ENCODE measurements at regions not wholly inside any gene's neighbourhood (a gene's known extent, or its start where the extent isn't known, plus 50 kb on each side); places are given as distances from the start of the nearest gene placed in this dataset.
"Not testable (repeated sequence)": the region's sequence is repeated elsewhere in the genome, so short reads cannot be mapped to it uniquely, and the experiment has no call there.

DNA sequence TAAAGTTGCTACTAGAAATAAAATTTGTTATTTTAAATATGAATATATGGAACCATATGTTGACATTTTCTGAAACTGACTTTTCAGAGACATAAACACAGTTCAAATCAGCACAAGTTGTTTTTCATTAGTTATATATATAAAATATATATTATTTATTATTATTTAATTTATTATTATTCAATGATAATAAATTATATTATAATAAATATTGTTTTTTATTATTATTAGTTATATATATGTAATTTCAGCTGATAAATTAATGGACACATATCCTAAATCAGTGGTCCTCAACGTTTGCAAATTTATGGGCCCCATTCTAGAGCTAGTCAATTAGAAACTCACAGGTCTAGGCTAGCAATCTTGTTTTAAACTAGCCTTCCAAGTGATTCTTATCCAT lies 809.3 kb downstream of the C4orf33 start:
- DNase-seq = no peak

DNA sequence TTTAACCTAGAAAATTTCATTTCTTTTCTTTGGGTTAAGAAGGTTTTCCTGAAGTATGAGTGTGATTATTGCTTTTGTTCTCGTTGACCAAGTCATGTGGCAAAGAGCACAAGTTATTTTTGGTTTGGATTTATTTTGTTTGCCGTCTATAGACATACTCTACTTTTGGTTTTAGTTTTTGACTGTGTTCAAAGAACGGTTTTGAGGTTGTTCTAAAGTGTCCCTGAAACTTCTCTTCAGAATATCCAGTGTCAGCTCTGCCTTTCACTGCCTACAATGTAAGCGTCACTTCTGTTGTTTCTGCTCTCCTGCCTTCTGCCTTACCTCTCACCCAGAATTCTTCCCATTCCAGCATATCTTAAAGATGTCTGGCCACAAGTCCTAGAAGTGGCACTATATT lies 812.2 kb downstream of the C4orf33 start:
- DNase-seq = no peak

DNA sequence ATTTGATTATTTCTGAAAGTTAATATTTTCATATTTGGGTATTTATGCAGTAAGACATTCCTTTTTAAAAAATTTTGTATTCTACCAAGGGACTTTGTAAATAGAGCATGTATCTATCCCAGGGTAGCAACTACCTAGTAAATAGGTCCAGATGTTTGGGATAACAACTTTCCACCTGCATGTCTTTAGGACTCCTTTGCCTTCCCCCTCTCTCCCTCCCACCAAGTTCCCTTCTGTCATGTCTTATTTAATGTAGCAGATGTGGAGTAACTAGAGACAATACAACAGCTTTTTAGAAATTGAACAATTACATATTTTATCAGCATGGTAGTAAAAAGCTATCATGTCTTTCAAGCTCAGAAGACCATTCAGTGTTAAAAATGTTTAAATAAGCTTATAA lies 821.0 kb downstream of the C4orf33 start:
- DNase-seq = no peak

DNA sequence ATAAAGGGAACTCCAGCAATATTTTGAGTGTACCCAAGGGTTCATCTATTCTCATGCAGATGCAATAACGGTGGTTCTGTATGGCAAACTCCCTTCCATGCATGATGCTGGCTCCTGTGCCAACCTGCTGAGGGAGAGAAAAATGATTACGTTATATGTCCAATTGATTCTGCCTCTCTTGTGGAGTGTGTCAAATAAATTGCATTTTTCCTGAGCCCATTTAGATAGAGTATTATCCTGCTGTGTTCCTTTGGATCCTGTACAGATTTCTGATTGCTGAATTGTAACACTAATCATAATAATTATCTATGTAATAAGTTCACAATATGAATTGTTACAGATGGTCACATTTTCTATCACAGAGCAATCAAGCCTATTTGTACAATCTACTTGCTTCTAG lies 821.7 kb downstream of the C4orf33 start:
- DNase-seq = peak; percentile 65

DNA sequence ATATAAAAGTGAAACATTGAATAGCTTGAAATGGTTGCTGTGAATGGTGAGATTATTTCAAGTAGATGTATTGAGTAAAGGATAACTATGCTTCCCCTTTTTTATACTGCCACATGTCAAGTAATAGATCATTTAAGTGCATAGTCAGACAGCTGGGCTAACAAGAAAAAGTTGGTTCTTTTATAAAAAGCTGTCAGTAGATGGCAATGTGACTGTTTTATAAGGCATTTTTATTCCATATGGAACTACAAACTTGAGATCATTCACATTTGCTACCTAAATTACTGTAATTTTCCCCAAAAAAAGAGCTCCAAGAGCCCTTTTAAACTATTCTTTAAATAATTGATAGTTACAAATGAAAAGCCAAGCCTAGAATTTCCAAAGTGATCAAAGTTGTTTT lies 831.0 kb downstream of the C4orf33 start:
- DNase-seq = no peak

DNA sequence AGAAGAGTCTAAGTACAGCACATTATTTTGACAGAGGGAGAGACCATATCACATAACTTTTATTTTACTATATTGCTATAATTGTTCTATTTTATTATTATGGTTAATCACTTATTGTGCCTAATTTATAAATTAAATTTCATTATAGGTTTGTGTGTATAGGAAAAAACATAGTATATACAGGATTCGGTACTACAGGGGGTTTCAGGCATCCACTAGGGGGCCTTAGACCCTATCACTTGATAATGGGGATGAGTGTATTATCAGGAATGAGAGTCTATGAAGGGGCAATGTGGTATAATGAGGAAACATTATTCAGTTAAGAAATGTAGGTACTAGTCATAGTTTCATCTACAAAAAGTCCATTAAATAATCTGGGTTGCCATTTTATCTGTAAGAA lies 833.1 kb downstream of the C4orf33 start:
- DNase-seq = no peak

DNA sequence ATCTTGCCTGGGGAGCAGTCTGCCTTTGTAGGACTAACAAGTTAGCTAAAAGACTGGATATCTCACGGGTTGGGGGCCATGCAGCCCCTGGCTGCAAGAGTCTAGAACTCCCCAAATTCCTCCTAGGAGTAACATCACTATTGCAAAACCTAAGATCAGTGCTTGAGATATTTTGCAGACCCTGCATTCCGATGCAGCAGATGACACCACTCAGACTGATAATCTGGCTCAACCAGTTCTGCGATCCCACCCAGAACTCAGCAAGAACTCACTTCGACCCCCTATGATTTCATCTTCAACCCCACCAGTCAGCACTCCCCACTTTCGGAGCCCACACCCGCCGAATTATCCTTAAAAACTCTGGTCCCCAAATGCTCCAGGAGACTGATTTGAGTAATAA lies 834.0 kb downstream of the C4orf33 start:
- DNase-seq = no peak

DNA sequence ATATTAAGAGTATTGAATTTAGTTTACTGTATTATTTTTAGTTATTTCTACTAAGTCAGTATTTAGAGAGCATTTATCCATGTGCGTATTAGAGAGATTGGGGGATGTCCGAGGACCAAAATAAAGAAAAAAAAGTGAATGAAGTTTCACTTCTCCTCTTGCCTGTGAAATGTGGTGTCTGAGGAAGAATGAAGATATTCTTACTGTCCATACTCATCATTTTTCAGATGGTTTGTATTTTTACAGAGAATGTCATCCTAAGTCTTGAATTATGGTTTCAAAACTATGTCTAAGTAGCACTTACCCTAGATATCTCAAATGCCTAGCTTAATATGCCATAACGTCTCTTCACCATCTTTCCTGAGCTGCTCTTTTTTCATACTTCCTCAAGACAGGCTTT lies 854.3 kb downstream of the C4orf33 start:
- no peak for DNase-seq

DNA sequence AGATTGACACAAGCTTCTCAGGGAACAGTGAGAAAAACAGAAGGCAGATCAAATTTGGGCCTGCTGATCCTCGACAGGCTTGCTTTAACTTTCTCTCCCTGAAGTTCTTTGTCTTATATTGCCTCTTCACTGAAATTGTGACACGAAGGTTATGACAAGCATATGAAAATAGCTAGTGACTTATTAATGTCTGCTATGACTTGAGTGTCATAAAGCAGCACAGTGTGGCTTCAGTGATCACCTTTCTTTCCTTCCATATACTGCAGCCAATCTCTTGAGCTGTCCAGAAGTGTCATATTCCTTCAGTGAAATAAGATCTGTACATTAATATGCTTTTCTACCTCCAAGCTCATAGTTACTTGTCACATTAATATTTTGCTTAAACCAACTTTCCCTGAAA lies 870.2 kb downstream of the C4orf33 start:
- DNase-seq = no peak

DNA sequence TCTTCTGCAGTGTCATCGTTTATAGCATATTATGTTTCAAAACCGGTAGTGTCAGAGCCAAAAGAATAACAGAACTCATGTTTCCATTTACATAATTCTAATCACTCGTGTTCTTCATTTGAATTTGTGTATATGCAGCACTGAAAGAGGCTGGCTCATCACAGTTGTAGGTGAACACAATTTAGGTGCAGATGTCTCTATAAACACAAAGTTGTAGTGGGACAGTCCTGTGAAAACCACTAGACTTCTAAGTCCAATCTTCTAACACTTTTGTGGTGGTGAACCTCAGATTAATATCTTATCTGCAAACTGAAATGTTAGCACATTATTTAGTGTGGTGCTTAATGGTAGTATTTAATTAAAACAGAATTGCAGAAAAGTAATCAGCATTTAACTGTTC lies 872.4 kb downstream of the C4orf33 start:
- no peak for DNase-seq

DNA sequence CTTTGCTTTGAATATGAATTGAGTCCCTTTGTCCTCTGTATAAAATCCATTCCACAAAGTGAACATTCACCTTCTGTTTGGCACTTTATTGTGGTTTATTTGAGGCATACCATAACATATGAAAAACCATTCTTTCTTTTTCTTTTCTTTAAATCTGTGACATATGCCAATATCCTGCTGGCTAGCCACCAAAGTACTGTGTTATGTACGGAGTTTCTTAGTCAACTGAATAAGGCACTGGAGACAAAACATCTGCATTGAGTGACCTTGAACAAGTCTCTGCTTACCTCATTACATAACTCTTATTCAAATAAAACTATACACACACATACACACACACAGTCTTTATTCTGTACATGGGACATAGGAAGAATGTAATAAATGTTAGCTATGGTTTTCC lies 872.8 kb downstream of the C4orf33 start:
- no peak for DNase-seq

DNA sequence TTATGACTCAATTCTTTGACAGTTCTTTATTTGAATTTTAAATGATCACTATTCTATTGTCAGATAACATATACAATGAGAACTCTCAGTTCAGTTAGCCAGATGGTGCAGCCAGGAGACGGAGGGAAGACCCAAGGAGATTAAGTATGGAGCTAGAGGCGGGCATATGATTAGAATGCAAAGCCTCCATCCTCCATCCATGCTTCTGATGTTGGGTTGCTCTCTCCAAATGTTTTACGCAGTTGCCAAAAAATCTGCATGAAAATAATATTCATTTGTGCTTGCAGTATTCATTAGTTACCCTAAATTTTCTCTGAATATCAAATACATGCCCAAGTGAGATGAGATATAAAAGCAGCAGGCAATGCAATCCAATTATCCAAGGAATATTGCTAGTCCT lies 874.8 kb downstream of the C4orf33 start:
- DNase-seq = no peak

DNA sequence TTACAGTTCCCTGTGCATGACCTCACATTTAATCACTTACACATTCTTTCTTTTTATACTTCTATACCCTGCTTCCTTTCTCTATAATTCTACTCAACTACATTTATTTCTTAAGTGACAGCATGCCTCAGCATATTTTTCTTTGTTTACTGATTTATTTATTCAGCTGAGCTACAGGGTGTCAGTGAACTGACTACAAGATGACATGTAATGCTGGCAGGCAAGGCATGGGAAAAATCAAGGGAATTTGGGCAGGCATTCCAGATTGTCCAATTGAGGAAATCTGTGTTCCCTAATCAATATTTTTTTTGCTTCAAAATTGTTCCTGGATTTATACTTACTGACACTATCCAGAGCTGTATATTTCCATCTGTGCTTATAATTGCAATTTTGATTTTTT lies 875.5 kb downstream of the C4orf33 start:
- no peak for DNase-seq

DNA sequence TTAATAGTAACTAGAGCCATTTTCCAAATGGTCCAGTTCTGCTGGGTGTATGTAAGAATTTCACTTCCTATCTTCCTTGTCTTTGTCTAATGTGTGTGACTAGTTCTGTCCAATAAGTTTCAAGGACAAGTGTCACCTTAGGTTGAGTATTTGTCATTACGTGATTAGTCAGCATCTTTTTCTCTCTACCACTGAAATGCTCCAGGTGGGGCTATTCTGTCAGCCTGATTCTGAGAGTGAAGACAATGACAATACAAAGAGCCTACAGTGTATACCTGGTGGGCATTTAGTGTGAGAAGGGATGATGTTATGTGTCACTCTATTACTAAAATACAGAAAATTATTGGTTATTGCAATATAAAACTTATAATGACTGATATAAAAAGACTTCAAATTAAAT lies 876.3 kb downstream of the C4orf33 start:
- DNase-seq = no peak

DNA sequence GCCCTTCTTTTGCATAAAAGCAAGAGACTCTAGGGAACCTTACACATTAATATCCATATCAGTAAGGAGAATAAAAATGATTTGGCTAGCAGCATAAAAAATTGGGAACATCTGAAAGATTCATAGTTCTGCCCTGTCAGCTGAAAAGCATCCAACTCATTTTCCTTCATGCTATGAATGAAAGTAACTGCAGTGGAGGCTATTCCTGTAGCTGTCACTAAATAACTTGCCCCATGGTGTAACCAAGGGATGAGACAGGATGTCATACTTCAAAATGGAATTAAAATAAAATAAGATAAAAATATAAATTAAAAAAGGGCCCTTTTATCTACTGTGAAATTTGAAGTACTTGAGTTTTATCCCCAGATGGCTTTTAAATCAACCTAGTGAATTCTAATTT lies 878.8 kb downstream of the C4orf33 start:
- DNase-seq = no peak

DNA sequence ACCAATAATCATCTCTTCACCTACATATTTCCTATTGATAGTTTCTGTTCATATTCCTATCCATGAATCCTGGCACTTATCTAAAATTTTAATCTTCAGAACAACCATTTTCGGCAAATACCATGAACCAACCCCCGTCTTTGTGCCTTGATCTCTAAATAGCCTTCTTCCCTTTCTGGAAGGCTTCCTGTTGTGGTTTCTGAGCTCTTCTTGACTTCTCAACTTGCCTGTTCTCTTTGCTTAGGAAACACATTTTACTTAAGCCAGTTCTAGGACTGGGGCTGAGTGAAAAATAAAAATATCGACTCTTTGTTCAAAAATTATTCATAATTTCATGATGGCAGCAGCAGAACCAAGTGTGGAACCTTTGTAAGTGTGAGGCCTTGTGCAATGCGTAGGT lies 882.4 kb downstream of the C4orf33 start:
- DNase-seq = no peak

DNA sequence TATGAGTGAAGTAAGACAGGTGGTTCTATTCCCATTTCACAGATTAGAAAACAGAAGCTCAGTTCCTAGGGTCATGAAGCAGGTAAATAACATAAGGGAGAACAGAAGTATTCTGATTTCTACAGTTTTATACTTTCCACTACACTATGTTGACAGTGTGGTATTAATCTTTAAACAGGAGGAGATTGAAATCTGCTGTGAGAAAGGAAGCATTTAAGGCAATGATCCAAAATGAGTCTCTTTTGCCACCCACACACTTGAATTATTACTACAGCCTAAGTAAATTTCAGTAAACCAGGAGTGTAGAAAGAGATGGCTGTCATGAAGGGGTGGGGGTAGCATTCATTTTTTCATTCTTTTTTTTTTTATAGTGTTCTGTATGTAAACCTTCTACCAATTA lies 893.0 kb downstream of the C4orf33 start:
- DNase-seq = no peak

DNA sequence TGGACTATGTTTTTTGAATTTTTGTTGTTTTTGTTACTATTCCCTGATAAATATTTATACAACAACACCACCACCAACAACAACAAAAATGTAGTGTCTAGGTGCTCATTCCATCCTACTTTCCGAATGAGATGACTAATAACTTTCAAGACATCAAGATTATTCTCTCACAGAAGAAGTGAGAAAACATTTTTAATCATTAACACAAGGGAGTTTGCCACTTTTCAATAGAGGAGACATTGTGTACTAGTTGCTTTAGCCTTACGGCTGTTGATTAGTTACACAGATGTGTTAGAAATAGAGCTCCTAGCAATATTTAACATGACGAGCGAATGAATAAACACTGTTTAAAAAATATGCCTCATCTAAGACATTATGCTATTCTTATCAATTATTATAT lies 898.8 kb downstream of the C4orf33 start:
- no peak for DNase-seq

DNA sequence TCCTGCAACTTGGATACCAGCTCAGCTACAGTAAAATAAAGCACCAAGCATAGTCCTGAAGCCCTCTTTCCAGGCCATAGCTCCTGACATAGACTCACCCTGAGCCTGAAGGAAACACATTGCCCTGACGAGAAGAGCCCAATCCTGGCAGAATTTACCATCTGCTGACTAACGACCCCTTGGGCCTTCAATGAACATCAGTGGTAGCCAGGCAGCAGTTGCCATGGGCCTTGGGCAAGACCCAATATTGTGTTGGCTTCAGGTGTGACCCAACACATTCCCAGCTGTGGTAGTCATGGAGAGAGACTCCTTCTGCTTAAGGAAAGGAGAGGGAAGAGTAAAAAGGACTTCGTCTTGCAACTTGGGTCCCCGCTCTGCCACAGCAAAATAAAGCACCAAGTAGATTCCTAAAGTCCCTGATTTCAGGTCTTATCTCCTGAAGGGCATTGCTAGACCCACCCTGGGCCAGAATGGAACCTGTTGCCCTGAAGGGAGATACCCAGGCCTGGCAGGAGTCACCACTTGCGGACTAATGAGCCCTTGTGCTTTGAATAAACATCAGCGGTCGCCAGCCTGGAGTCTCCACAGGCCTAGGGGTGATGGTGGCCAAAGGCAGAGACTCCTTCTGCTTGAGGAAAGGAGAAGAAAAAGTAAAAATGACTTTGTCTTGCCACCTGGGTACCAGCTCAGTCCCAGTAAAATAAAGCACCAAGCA lies 902.6 kb downstream of the C4orf33 start:
- no peak for DNase-seq

DNA sequence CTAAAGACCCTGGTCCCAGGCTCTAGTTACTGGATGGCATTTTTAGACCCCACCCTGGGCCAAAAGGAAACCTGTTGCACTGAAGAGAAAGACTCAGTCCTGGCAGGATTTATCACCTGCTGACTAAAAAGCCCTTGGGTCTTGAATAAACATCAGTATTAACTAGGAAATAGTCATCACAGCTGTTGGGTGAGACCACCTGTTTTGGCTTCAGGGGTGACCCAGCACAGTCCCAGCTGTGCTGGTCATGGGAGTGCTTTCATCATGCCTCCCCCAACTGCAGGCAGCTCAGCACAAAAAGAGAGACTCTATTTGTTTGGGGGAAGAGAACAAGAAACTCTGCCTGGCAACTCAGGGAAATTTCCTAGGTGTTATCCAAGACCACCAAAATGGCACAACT lies 903.2 kb downstream of the C4orf33 start:
- no peak for DNase-seq

DNA sequence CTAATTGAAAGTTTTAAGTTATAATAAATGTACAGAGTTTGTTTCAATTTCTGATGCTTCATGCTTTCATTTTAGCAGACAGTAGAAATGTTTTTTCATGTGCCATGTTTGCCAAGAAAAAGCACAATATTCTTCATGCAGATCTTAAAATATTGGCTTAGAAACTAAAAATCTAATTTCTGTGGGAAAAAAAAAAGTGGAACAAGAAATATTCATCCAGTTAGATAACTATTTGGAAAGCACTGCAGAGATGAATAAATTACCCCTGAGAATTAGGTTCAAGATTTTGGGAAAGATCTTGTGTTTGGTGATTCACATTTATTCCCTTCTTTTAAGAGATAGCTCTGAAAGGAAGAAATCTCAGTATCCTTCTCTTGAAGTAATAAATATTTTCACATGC lies 912.5 kb downstream of the C4orf33 start:
- DNase-seq = no peak

DNA sequence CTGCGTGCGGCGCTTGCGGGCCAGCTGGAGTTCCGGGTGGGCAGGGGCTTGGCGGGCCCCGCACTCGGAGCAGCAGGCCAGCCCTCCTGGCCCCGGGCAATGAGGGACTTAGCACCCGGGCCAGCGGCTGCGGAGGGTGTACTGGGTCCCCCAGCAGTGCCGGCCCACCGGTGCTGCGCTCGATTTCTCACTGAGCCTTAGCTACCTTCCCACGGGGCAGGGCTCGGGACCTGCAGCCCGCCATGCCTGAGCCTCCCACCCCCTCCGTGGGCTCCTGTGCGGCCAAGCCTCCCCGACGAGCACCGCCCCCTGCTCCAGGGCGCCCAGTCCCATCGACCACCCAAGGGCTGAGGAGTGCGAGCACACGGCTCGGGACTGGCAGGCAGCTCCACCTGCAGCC lies 916.9 kb downstream of the C4orf33 start:
- DNase-seq = not testable (repeated sequence)

DNA sequence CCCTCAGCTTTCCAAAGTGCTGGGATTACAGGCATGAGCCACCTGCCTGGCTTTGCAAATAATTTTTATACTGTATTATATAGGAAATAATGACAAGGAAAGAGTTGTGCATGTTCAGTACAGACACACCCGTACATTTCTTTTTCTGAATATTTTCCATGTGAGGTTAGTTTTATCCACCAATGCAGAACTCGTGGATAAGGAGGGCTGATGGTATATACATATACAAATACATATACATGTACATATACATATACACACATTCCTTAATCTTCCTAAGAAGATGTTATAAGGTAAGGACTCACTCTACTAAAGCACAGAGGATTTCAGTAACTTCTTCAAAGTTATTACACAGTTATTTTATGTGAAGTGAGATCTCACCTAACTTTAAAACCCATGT lies 925.8 kb downstream of the C4orf33 start:
- no peak for DNase-seq

DNA sequence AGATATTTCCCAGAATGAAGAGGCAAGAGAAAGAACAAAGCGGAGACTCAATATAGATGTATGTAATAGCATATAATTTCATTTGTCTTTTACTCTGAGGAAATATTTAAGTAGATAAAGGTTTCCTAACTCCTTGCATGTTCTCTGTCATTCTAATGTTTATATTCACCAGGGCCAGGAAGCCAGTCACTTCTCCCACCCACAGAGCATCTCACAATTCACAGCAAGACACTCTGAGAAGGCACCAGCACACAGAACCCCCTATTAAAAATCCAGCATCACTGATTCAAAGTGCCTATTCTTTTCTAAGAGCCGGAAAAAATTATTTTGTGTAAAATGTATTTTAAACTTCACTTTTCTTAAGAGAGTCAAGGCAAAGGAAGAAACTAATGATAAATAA lies 927.1 kb downstream of the C4orf33 start:
- DNase-seq = no peak

DNA sequence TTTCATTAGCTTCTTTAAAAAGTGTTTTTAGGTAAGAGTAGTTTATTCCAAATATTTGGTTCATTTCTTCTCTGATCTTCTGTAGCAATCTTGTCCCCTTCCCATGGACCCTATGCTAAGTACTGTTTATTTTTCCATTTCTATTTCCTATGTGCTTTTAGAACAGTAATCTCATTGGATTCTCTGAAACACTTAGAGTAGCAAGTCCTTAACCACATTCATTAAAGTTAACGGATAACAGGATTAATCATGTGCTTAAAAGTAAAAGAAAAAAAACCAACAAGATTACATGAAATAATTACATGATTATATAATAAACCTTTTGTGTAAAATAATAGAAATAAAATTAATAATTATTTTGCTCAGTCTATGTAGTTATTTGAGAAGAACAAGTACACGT lies 929.7 kb downstream of the C4orf33 start:
- DNase-seq = no peak

DNA sequence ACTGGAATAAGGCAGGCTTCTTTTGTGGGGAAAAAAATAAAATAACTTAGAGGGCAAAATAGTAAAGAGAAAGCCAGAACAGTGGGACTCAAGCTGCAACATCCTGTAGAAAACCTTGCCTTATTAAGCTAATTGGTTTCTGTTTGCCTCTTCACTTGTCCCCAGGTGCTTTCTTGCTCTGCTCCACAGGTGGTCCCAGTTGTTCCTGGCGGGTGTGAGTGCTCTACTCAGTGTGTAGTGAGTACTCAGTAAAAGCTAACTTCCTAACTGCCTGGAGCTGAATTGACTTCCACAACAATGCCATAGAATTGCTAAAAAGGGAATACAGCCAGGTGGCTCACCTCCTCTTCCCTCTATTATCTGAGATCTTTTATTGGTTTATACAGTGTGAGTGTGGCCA lies 930.2 kb downstream of the C4orf33 start:
- peak; percentile 93 for DNase-seq
